ENCODE measurements at regions not wholly inside any gene's neighbourhood (a gene's known extent, or its start where the extent isn't known, plus 50 kb on each side); places are given as distances from the start of the nearest gene placed in this dataset.

DNA sequence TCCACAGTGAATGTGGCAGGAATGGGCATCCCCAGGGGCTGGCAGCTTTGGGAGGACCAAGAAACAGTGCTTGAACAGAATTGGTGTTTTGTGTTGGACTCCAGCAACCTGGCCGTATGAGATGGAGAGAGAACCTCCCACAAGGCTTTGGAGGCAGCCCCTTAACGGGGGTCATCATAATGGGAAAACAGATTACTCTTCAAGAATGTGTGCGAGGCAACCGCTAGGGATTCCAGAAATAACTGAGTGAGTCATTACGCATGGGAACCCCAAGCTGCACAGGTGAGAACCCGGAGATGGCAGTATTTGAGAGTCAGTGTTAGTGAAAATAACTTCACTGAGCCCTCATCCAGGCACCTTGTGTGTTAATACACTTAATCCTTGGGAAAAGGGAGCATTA is 567.8 kb upstream of the TBX3 start:
- H4K20me1 ChIP-seq (ENCODE audit: insufficient read depth, poor library complexity, severe bottlenecking) = no peaks in the 10 kb centered on the region
- no peaks in the 10 kb centered on the region for H3K27me3 ChIP-seq
- H3K4me1 ChIP-seq (ENCODE audit: insufficient read depth) = no peaks in the 10 kb centered on the region
- no peaks in the 10 kb centered on the region for H3K9me2 ChIP-seq (replicated peaks; ENCODE audit: insufficient read depth)
- no peak overlapping the region for H2AFZ ChIP-seq
- no peaks in the 10 kb centered on the region for H3K36me3 ChIP-seq (replicated peaks; ENCODE audit: insufficient read depth, low read depth)
- WGBS (ENCODE audit: low lambda C conversion rate, missing lambda C conversion rate) = 79% methylated on average over 6 of the region's 6 CpGs
- H3K79me2 ChIP-seq = no peaks in the 10 kb centered on the region
- no peak overlapping the region for H3K4me2 ChIP-seq
- no peak for TF ChIP-seq EZH2 (IDR thresholded peaks at IDR 0.05; ENCODE audit: borderline replicate concordance)
- no peak for TF ChIP-seq CTCF (IDR thresholded peaks at IDR 0.05; ENCODE audit: poor library complexity)
- no peak for TF ChIP-seq EZH2phosphoT487 (IDR thresholded peaks at IDR 0.05; ENCODE audit: low read depth, severe bottlenecking, unreplicated experiment)
- no peak overlapping the region for H3K27ac ChIP-seq
- DNase-seq (ENCODE audit: low spot score) = no peak
- H3K9me3 ChIP-seq (ENCODE audit: low read depth) = no peaks in the 10 kb centered on the region
- no peak overlapping the region for H3K4me3 ChIP-seq

- Histone ChIP-seq H2AFZ (no peak overlapping the region), H4K20me1 (ENCODE audit: insufficient read depth, poor library complexity, severe bottlenecking) (no peaks in the 10 kb centered on the region), H3K36me3 (replicated peaks; ENCODE audit: insufficient read depth, low read depth) (no peaks in the 10 kb centered on the region), H3K4me3 (no peak overlapping the region), H3K9me2 (replicated peaks; ENCODE audit: insufficient read depth) (no peaks in the 10 kb centered on the region), H3K4me2 (no peak overlapping the region), H3K4me1 (ENCODE audit: insufficient read depth) (no peaks in the 10 kb centered on the region), H3K27ac (no peak overlapping the region), H3K9me3 (ENCODE audit: low read depth) (no peaks in the 10 kb centered on the region), H3K79me2 (no peaks in the 10 kb centered on the region), H3K27me3 (no peaks in the 10 kb centered on the region)
- TF ChIP-seq EZH2phosphoT487 (IDR thresholded peaks at IDR 0.05; ENCODE audit: low read depth, severe bottlenecking, unreplicated experiment) (no peak), EZH2 (IDR thresholded peaks at IDR 0.05; ENCODE audit: borderline replicate concordance) (no peak), CTCF (IDR thresholded peaks at IDR 0.05; ENCODE audit: poor library complexity) (no peak)
- no peak for DNase-seq (ENCODE audit: low spot score)
- 86% methylated on average over 3 of the region's 3 CpGs for WGBS (ENCODE audit: low lambda C conversion rate, missing lambda C conversion rate)
These were observed 565.8 kb upstream of the TBX3 start for GRCh38 chr12:115249671-115250278.

DNA sequence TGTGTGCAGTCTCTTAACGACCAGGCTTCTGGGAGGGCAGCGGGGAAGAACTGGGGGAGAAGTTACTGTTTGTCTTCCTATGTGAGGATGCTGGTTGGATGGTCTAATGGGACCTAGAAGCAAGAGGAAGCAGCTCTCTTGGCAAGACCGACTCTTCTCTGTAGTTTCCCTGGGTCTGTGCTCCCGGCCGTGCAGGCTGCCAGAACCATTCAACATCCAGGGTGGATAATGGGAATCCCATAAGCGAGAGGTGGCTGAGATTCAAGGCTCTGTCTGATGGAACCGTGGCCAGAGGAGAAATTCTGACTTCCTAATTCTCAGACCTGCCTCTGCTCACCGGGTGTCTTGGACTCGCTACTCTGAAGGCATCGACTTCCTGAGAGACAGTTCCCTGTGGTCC is 561.0 kb upstream of the TBX3 start:
- WGBS (ENCODE audit: low lambda C conversion rate, missing lambda C conversion rate) = 94% methylated on average over 9 of the region's 10 CpGs
- no peak overlapping the region for H3K4me2 ChIP-seq

More for the DNA sequence above, 561.0 kb upstream of the TBX3 start:
- Histone ChIP-seq H3K4me1 (ENCODE audit: insufficient read depth) (no peaks in the 10 kb centered on the region), H3K27ac (no peak overlapping the region), H3K9me3 (ENCODE audit: low read depth) (no peaks in the 10 kb centered on the region), H3K36me3 (replicated peaks; ENCODE audit: insufficient read depth, low read depth) (no peaks in the 10 kb centered on the region), H3K4me3 (no peak overlapping the region), H3K79me2 (no peaks in the 10 kb centered on the region), H4K20me1 (ENCODE audit: insufficient read depth, poor library complexity, severe bottlenecking) (no peaks in the 10 kb centered on the region), H3K9me2 (replicated peaks; ENCODE audit: insufficient read depth) (no peaks in the 10 kb centered on the region), H2AFZ (no peak overlapping the region), H3K27me3 (no peaks in the 10 kb centered on the region)
- no peak for DNase-seq (ENCODE audit: low spot score)
- TF ChIP-seq EZH2phosphoT487 (IDR thresholded peaks at IDR 0.05; ENCODE audit: low read depth, severe bottlenecking, unreplicated experiment) (no peak), CTCF (IDR thresholded peaks at IDR 0.05; ENCODE audit: poor library complexity) (no peak), EZH2 (IDR thresholded peaks at IDR 0.05; ENCODE audit: borderline replicate concordance) (no peak)

All from hepatocyte (in vitro differentiated cells).